ENCODE measurements at regions not wholly inside any gene's neighbourhood (a gene's known extent, or its start where the extent isn't known, plus 50 kb on each side); places are given as distances from the start of the nearest gene placed in this dataset.

- H3K9me3 ChIP-seq (ENCODE audit: low read depth, low read length), result no peaks in the 10 kb centered on the region
- H3K4me3 ChIP-seq (ENCODE audit: insufficient read depth, low read length), result no peak overlapping the region
- no peak overlapping the region for H3K4me2 ChIP-seq (ENCODE audit: insufficient read depth, low read length)
- no peaks in the 10 kb centered on the region for H4K20me1 ChIP-seq (ENCODE audit: insufficient read depth, low read length)
- H3K79me2 ChIP-seq (ENCODE audit: insufficient read depth, low read length), result no peaks in the 10 kb centered on the region
- H2AFZ ChIP-seq (ENCODE audit: low read length), result no peak overlapping the region
- H3K4me1 ChIP-seq (ENCODE audit: insufficient read depth, low read length), result no peaks in the 10 kb centered on the region
- no peak for TF ChIP-seq CTCF (IDR thresholded peaks at IDR 0.05; ENCODE audit: extremely low read depth, low read depth, low read length)
- no peak overlapping the region for H3K27ac ChIP-seq (ENCODE audit: low read depth, low read length)
- DNase-seq (ENCODE audit: insufficient read length, low spot score, missing footprints), result no peak
- no peaks in the 10 kb centered on the region for H3K36me3 ChIP-seq (ENCODE audit: insufficient read depth, low read length)
- H3K27me3 ChIP-seq (ENCODE audit: insufficient read depth, low read length), result no peaks in the 10 kb centered on the region
These were observed 510.2 kb downstream of the JRKL start for GRCh38 chr11:96899971-96900370.

GRCh38 chr11:96905143-96905542 is 515.3 kb downstream of the JRKL start:
- Histone ChIP-seq H3K27me3 (ENCODE audit: insufficient read depth, low read length) (no peaks in the 10 kb centered on the region), H3K4me2 (ENCODE audit: insufficient read depth, low read length) (no peak overlapping the region), H3K79me2 (ENCODE audit: insufficient read depth, low read length) (no peaks in the 10 kb centered on the region), H3K36me3 (ENCODE audit: insufficient read depth, low read length) (no peaks in the 10 kb centered on the region), H4K20me1 (ENCODE audit: insufficient read depth, low read length) (no peaks in the 10 kb centered on the region), H3K9me3 (ENCODE audit: low read depth, low read length) (no peaks in the 10 kb centered on the region), H3K4me3 (ENCODE audit: insufficient read depth, low read length) (no peak overlapping the region), H2AFZ (ENCODE audit: low read length) (no peak overlapping the region), H3K4me1 (ENCODE audit: insufficient read depth, low read length) (no peaks in the 10 kb centered on the region), H3K27ac (ENCODE audit: low read depth, low read length) (no peak overlapping the region)
- TF ChIP-seq CTCF (IDR thresholded peaks at IDR 0.05; ENCODE audit: extremely low read depth, low read depth, low read length), result no peak
- DNase-seq (ENCODE audit: insufficient read length, low spot score, missing footprints), result no peak

- H3K27me3 ChIP-seq (ENCODE audit: insufficient read depth, low read length), result no peaks in the 10 kb centered on the region
- H3K9me3 ChIP-seq (ENCODE audit: low read depth, low read length), result no peaks in the 10 kb centered on the region
- H3K4me2 ChIP-seq (ENCODE audit: insufficient read depth, low read length), result no peak overlapping the region
- DNase-seq (ENCODE audit: insufficient read length, low spot score, missing footprints), result no peak
- no peaks in the 10 kb centered on the region for H4K20me1 ChIP-seq (ENCODE audit: insufficient read depth, low read length)
- H3K36me3 ChIP-seq (ENCODE audit: insufficient read depth, low read length), result no peaks in the 10 kb centered on the region
- TF ChIP-seq CTCF (IDR thresholded peaks at IDR 0.05; ENCODE audit: extremely low read depth, low read depth, low read length), result no peak
- no peak overlapping the region for H2AFZ ChIP-seq (ENCODE audit: low read length)
- H3K4me3 ChIP-seq (ENCODE audit: insufficient read depth, low read length), result no peak overlapping the region
- no peaks in the 10 kb centered on the region for H3K79me2 ChIP-seq (ENCODE audit: insufficient read depth, low read length)
- H3K4me1 ChIP-seq (ENCODE audit: insufficient read depth, low read length), result no peaks in the 10 kb centered on the region
- no peak overlapping the region for H3K27ac ChIP-seq (ENCODE audit: low read depth, low read length)
These were observed 515.9 kb downstream of the JRKL start for GRCh38 chr11:96905663-96906062.

- H3K27ac ChIP-seq (ENCODE audit: low read depth, low read length), result no peak overlapping the region
- no peaks in the 10 kb centered on the region for H3K79me2 ChIP-seq (ENCODE audit: insufficient read depth, low read length)
- DNase-seq (ENCODE audit: insufficient read length, low spot score, missing footprints), result no peak
- no peaks in the 10 kb centered on the region for H4K20me1 ChIP-seq (ENCODE audit: insufficient read depth, low read length)
- no peaks in the 10 kb centered on the region for H3K9me3 ChIP-seq (ENCODE audit: low read depth, low read length)
- TF ChIP-seq CTCF (IDR thresholded peaks at IDR 0.05; ENCODE audit: extremely low read depth, low read depth, low read length), result no peak
- H3K4me2 ChIP-seq (ENCODE audit: insufficient read depth, low read length), result no peak overlapping the region
- no peaks in the 10 kb centered on the region for H3K27me3 ChIP-seq (ENCODE audit: insufficient read depth, low read length)
- no peak overlapping the region for H2AFZ ChIP-seq (ENCODE audit: low read length)
- H3K4me3 ChIP-seq (ENCODE audit: insufficient read depth, low read length), result no peak overlapping the region
- no peaks in the 10 kb centered on the region for H3K36me3 ChIP-seq (ENCODE audit: insufficient read depth, low read length)
- H3K4me1 ChIP-seq (ENCODE audit: insufficient read depth, low read length), result no peaks in the 10 kb centered on the region
These were observed 516.7 kb downstream of the JRKL start for GRCh38 chr11:96906476-96906875.

Measured in osteoblast (primary cell).